SHP77 (cell line): ENCODE measurements at regions not wholly inside any gene's neighbourhood (a gene's known extent, or its start where the extent isn't known, plus 50 kb on each side); places are given as distances from the start of the nearest gene placed in this dataset.

Experiments used
- DNase-seq, 2 experiments: peaks; one replicate each; lab custom pipeline; 2025; lab: John Stamatoyannopoulos, UW

- no peak for DNase-seq
Measured at GRCh38 chr10:104505521-104506042, 135.5 kb upstream of the SORCS3 start.

GRCh38 chr10:104509981-104510380, 131.1 kb upstream of the SORCS3 start:
- no peak for DNase-seq

- no peak for DNase-seq
Measured at GRCh38 chr10:104510644-104511043, 130.4 kb upstream of the SORCS3 start.

- DNase-seq = no peak
Measured at GRCh38 chr10:104512800-104513199, 128.3 kb upstream of the SORCS3 start.

- no peak for DNase-seq
Measured at GRCh38 chr10:104515678-104516199, 125.4 kb upstream of the SORCS3 start.

- DNase-seq = no peak
Measured at GRCh38 chr10:104516986-104517385, 124.1 kb upstream of the SORCS3 start.

- DNase-seq = no peak
Measured at GRCh38 chr10:104517946-104518345, 123.1 kb upstream of the SORCS3 start.

GRCh38 chr10:104518891-104519290, 122.2 kb upstream of the SORCS3 start:
- DNase-seq = no peak

GRCh38 chr10:104520653-104521052, 120.4 kb upstream of the SORCS3 start:
- DNase-seq = no peak

GRCh38 chr10:104521901-104522694, 119.0 kb upstream of the SORCS3 start:
- DNase-seq = no peak

- DNase-seq = no peak
Measured at GRCh38 chr10:104526188-104526587, 114.9 kb upstream of the SORCS3 start.

GRCh38 chr10:104527013-104527412, 114.1 kb upstream of the SORCS3 start:
- DNase-seq = no peak

GRCh38 chr10:104540181-104540580, 100.9 kb upstream of the SORCS3 start:
- no peak for DNase-seq

- DNase-seq = no peak
Measured at GRCh38 chr10:104541820-104542219, 99.3 kb upstream of the SORCS3 start.

- no peak for DNase-seq
Measured at GRCh38 chr10:104546336-104546735, 94.8 kb upstream of the SORCS3 start.

GRCh38 chr10:104546756-104547155, 94.3 kb upstream of the SORCS3 start:
- no peak for DNase-seq

GRCh38 chr10:104548090-104548489, 93.0 kb upstream of the SORCS3 start:
- DNase-seq = no peak

- DNase-seq = no peak
Measured at GRCh38 chr10:104556831-104557230, 84.3 kb upstream of the SORCS3 start.

GRCh38 chr10:104557966-104558365, 83.1 kb upstream of the SORCS3 start:
- DNase-seq = no peak

- DNase-seq = no peak
Measured at GRCh38 chr10:104559935-104560334, 81.2 kb upstream of the SORCS3 start.

- no peak for DNase-seq
Measured at GRCh38 chr10:104563051-104563450, 78.0 kb upstream of the SORCS3 start.

- no peak for DNase-seq
Measured at GRCh38 chr10:104563548-104563947, 77.5 kb upstream of the SORCS3 start.

- no peak for DNase-seq
Measured at GRCh38 chr10:104574427-104574826, 66.7 kb upstream of the SORCS3 start.

- DNase-seq = no peak
Measured at GRCh38 chr10:104574838-104575237, 66.3 kb upstream of the SORCS3 start.
